Activated CD4-positive, alpha-beta T cell treated with anti-CD3 and anti-CD28 coated beads, Interleukin-2, amount 10 ng/mL, durations not matched to agents 7 days and 5 days (primary cell): ENCODE measurements at regions not wholly inside any gene's neighbourhood (a gene's known extent, or its start where the extent isn't known, plus 50 kb on each side); places are given as distances from the start of the nearest gene placed in this dataset.

ENCODE experiments used
- CTCF ChIA-PET: fragments of 350-600 bp; sonication (Branson Sonifier 250); formaldehyde crosslinking; loops from one replicate; lab custom pipeline; 2021; ENCODE audit warnings: antibody characterized with exemption; lab: Charles Lee
- POLR2A ChIA-PET: fragments of 350-600 bp; sonication (Branson Sonifier 250); formaldehyde crosslinking; loops from one replicate; lab custom pipeline; 2021; ENCODE audit warnings: antibody characterized with exemption; lab: Charles Lee
- DNase-seq: peaks from one replicate; pipeline ENCODE4 v3.0.0-alpha.2; 2020
- H3K27ac Mint-ChIP-seq: one replicate; pipeline ENCODE4 v1.8.0; 2021; ENCODE audit warnings: mild to moderate bottlenecking, moderate library complexity, mixed read lengths
- H3K27me3 Mint-ChIP-seq: one replicate; pipeline ENCODE4 v1.8.0; 2021; ENCODE audit warnings: mixed read lengths
- H3K36me3 Mint-ChIP-seq: one replicate; pipeline ENCODE4 v1.8.0; 2021; ENCODE audit warnings: low read depth, mixed read lengths
- H3K4me1 Mint-ChIP-seq: one replicate; pipeline ENCODE4 v1.8.0; 2021; ENCODE audit warnings: mixed read lengths
- H3K4me3 Mint-ChIP-seq: one replicate; pipeline ENCODE4 v1.8.0; 2021; ENCODE audit warnings: mild to moderate bottlenecking, moderate library complexity, mixed read lengths
- H3K9me3 Mint-ChIP-seq: one replicate; pipeline ENCODE4 v1.8.0; 2021; ENCODE audit warnings: mixed read lengths

DNA sequence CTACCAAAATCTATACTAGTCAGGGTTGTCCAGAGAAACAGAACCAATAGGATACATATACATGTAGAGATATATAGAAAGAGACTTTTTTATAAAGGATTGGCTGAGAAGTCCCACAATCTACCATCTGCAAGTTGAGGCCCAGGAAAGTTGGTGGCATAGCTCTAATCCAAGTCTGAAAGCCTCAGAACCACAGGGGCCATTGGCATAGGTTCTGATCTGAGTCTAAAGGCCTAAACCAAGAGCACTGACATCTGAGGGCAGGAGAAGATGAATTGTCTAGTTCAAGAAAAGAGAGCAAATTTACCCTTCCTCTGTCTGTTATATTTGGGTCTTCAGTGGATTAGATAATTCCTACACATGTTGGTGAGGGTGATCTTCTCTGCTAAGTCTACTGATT lies 433.1 kb downstream of the ADAMTS20 start:
- no peak overlapping the region for H3K4me3 Mint-ChIP-seq
- DNase-seq = no peak
- H3K4me1 Mint-ChIP-seq = no peaks in the 10 kb centered on the region
- no peaks in the 10 kb centered on the region for H3K36me3 Mint-ChIP-seq
- CTCF ChIA-PET = no interaction called here
- no peaks in the 10 kb centered on the region for H3K27me3 Mint-ChIP-seq
- H3K27ac Mint-ChIP-seq = no peak overlapping the region
- no peaks in the 10 kb centered on the region for H3K9me3 Mint-ChIP-seq
- POLR2A ChIA-PET = no interaction called here

DNA sequence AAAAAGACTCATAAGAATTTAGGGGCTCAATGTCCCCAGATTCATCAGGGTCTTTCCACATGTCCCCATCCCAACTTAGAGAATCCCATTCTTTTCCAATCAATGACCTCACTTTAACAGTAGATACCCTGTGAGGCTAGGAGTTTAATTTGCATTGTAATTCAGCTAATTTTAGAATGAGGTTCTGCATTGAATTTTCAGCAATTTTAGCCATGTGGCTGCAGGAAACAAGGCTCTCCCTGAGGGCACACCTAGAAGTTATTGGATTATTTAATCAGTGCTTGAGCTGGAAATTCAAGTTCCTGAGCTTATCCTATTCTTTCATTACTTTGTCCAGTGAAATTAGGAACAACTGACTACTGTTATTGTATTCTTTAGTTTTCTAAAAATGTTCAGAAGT lies 433.8 kb downstream of the ADAMTS20 start:
- Mint-ChIP-seq H3K9me3 (no peaks in the 10 kb centered on the region), H3K27me3 (no peaks in the 10 kb centered on the region), H3K4me3 (no peak overlapping the region), H3K36me3 (no peaks in the 10 kb centered on the region), H3K27ac (no peak overlapping the region), H3K4me1 (no peaks in the 10 kb centered on the region)
- DNase-seq = no peak
- ChIA-PET POLR2A (no interaction called here), CTCF (no interaction called here)

DNA sequence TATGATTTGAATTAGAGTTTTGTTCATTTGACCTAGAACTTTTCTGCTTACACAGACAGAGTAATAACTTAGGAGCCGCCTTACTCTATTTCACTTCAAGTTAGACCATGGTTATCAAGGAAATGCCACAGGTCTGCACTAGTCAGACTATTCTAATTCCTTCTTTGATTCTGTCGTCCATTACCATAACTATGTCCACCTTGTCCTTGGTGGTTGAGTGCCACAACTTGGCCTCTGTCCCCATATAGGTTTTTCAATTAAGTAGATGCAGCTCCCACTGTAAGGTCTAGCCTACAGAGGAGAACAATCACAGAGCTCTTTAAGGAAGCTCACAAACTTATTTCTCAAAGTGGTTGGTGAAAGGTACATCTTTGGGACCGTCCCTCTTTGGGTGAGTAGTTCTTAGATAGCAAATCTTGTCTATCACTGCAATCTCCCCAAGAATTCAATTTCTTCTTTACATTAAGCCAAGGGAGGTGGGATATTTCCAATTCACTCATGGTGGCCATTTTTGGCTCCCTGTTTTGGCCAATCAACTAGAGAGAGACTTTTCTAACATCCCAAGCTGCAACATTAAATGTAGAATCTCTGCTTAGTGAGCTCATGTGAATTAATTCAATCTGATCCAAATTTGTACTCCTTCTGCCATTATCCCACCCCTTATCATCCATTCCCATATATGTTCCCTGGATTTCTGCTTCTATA lies 434.6 kb downstream of the ADAMTS20 start:
- Mint-ChIP-seq H3K4me1 (no peaks in the 10 kb centered on the region), H3K36me3 (no peaks in the 10 kb centered on the region)
- CTCF ChIA-PET = no interaction called here

DNA sequence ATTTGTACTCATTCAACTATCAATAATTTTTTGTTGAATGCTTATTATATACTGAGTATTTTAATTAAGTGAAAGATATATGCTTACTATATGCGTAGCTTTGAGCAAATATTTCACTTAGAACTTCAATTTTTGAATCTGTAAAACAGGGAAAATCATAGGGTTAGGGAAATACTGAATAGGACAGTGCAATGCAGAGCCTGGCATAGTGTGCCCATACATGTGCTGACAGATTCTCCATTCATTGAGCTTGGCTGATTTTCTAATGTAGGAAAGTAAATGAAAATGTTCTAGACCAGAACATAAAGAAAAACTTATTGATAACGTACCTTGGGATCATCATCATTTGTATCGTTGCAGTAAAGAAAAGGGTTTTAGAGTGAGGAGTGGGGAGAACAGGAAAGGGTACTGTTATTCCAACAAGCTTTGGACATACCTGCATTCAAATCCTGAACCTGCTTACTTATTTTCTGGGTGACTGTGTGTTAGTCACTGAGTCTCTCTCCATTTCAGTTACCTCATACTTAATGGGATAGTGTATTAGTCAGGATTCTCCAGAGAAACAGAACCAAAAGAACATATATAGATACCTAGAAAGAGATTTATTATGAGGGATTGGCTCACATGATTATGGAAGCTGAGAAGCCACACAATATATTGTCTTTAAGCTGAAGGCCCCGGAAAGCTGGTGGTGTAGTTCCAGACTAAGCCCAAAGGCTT lies 436.4 kb downstream of the ADAMTS20 start:
- CTCF ChIA-PET = interaction anchor here (0.6 kb wide), 1 partner anchor 1956 kb away, joined by 4 read pairs; no protein-coding TSS in a partner anchor
- H3K36me3 Mint-ChIP-seq = no peaks in the 10 kb centered on the region
- H3K9me3 Mint-ChIP-seq = no peaks in the 10 kb centered on the region
- DNase-seq = no peak
- no peaks in the 10 kb centered on the region for H3K4me1 Mint-ChIP-seq
- POLR2A ChIA-PET = no interaction called here
- H3K4me3 Mint-ChIP-seq = no peak overlapping the region
- no peak overlapping the region for H3K27ac Mint-ChIP-seq
- H3K27me3 Mint-ChIP-seq = no peaks in the 10 kb centered on the region

More for the DNA sequence above, 434.6 kb downstream of the ADAMTS20 start:
- POLR2A ChIA-PET = no interaction called here
- Mint-ChIP-seq H3K27me3 (no peaks in the 10 kb centered on the region), H3K9me3 (no peaks in the 10 kb centered on the region), H3K27ac (no peak overlapping the region), H3K4me3 (no peak overlapping the region)
- DNase-seq = no peak

DNA sequence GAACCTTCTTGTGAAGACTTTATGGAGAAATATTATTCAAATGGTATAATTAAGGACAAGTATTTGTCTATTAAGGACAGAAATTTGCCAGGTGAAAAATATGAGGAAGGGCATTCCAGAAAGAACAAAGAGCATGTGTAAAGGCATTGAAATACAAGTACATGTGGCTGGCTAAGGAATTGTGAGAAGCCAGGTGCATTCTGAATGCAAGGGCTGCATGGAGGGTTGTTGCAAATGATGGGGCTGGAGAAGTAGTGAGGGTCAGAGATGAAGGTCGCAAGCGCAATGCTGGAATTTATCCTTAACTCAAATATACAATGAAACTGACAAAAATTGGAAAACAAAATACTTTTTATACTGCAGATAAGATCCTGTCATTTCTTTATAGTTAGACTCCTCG lies 437.7 kb downstream of the ADAMTS20 start:
- Mint-ChIP-seq H3K27ac (no peak overlapping the region), H3K27me3 (no peaks in the 10 kb centered on the region), H3K36me3 (no peaks in the 10 kb centered on the region), H3K4me3 (no peak overlapping the region), H3K9me3 (no peaks in the 10 kb centered on the region), H3K4me1 (no peaks in the 10 kb centered on the region)
- no peak for DNase-seq
- POLR2A ChIA-PET = no interaction called here
- CTCF ChIA-PET = no interaction called here

DNA sequence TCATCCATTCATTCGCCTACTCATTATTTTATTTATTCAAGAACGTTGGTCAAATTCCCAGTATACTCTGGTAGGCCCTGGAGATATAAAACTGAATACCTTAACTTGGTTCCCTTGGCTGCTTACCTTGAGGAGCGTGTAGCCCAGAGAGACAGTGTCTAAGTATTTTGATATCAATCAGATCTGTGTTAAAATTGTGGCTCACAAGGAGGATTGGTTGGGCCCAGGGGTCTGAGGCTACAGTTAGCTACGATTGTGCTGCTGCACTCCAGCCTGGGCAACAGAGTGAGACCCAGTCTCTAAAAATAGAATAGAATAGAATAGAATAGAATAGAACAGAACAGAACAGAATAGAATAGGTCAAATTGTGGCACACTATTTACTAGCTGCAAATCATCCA lies 438.4 kb downstream of the ADAMTS20 start:
- H3K4me1 Mint-ChIP-seq = no peaks in the 10 kb centered on the region
- POLR2A ChIA-PET = no interaction called here
- H3K4me3 Mint-ChIP-seq = no peak overlapping the region
- no peaks in the 10 kb centered on the region for H3K9me3 Mint-ChIP-seq
- no peaks in the 10 kb centered on the region for H3K27me3 Mint-ChIP-seq
- H3K36me3 Mint-ChIP-seq = no peaks in the 10 kb centered on the region
- no peak overlapping the region for H3K27ac Mint-ChIP-seq
- DNase-seq = no peak
- CTCF ChIA-PET = no interaction called here

DNA sequence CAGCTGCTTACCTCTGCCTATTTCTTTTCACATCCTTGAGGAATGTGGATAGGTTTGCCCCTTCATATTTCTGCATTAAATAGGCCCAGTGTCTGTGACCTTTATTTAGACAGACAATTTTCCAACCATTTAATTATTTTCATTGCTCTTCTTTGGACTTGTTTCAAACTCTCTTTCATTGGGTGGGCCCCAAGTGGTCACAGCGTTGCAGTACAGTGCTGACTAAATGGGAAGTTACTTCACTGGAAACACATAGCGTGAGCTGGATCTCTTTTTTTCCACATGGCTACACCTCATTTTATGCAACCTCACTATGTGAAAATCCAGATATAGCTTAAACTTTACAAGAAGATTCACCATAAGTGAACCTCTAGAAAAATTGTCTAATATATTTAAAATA lies 438.9 kb downstream of the ADAMTS20 start:
- H3K27me3 Mint-ChIP-seq = no peaks in the 10 kb centered on the region
- H3K4me1 Mint-ChIP-seq = no peaks in the 10 kb centered on the region

DNA sequence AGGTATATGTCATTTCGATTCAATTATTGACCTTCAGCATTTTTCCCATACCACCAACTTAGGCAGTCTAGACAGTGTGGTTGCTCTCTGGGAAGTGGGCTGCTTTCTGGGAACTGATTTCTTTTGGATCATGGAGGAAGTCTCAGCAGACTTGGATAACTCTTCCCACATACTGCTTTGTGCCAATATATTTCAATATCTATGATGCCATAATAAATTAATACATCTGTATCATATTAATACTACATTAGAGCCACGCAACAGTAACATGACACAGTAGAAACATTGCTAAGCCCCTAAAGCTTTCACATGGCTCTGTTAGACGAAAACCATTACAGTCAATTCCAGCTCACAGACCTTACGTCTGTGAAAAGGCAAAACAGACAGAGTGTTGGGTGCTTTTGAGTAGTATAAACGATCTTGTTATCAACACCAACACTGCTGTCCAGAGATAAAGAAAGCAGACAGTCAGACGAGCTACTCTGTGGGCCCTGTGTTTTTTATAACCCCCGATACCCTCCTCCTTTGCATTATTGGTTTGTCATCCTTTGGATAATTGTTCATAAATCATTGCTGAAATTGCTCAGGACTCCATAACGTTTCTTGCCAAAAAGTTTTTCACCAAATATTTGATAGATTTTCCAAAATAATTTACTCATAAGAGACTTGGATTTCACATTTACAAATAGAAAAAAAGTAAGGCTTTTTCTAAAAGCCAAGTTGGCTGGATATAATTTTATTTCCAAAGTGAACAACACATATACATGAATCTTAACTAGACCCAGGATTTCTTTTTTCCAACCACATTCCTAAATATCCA lies 439.7 kb downstream of the ADAMTS20 start:
- ChIA-PET POLR2A (no interaction called here), CTCF (no interaction called here)
- Mint-ChIP-seq H3K4me3 (no peak overlapping the region), H3K27me3 (no peaks in the 10 kb centered on the region), H3K4me1 (no peaks in the 10 kb centered on the region), H3K36me3 (no peaks in the 10 kb centered on the region), H3K27ac (no peak overlapping the region), H3K9me3 (no peaks in the 10 kb centered on the region)
- no peak for DNase-seq

More for the DNA sequence above, 438.9 kb downstream of the ADAMTS20 start:
- no peak overlapping the region for H3K4me3 Mint-ChIP-seq
- ChIA-PET POLR2A (no interaction called here), CTCF (no interaction called here)
- H3K27ac Mint-ChIP-seq = no peak overlapping the region
- no peaks in the 10 kb centered on the region for H3K36me3 Mint-ChIP-seq
- no peaks in the 10 kb centered on the region for H3K9me3 Mint-ChIP-seq
- no peak for DNase-seq

DNA sequence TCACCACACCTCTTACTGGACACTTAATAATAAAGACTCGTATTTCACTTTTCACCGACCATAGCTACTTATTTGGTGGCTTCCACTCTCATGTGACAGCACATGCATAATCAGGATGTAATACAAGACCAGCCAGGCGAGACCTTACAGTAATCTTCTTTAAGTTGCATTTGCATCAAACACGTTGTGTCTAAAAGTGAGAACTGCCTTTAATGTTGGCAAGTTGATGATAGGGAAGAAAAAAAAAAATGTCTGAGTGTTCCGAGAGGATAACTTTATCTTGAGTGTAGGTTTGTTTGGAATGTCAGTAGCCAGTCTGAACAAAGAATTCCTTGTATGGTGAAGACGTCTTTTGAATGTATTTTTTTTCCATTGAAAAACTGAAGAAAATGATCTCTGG lies 440.4 kb downstream of the ADAMTS20 start:
- DNase-seq = no peak
- Mint-ChIP-seq H3K4me3 (no peak overlapping the region), H3K36me3 (no peaks in the 10 kb centered on the region), H3K27me3 (no peaks in the 10 kb centered on the region), H3K4me1 (no peaks in the 10 kb centered on the region), H3K27ac (no peak overlapping the region), H3K9me3 (no peaks in the 10 kb centered on the region)
- POLR2A ChIA-PET = no interaction called here
- CTCF ChIA-PET = no interaction called here

DNA sequence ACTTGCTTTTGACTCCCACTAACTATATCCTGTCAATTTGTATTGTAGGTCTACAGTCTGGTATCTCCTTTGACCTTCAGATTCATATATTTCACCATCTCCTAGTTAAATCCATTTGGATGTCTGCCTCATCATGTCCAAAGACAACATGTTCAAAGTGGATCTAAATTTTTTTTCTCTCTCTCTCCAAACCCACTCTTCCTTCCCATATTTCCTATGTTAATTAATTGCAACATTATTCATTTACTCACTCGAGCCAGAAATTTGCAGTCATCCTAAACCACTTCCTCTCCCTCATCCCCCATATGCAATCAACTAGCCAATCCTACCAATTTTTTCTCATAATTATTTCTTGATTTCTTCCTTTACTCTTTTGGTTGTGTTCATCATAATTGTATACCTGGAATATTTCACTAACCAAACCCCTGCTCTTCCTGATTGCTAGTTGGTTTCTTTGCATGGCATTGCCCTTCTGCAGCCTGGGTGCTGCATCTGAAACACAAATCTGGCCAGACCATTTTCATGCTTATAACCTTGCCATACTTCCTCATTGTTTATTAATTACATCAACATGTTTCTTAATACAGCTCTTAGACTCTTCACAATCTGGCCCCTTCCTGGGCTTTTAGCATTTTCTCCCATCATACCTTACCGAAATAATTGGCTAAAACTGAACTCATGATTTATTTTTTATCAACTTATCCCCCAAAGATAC lies 442.2 kb downstream of the ADAMTS20 start:
- ChIA-PET POLR2A (no interaction called here), CTCF (no interaction called here)
- H3K36me3 Mint-ChIP-seq = no peaks in the 10 kb centered on the region
- DNase-seq = no peak
- no peaks in the 10 kb centered on the region for H3K27me3 Mint-ChIP-seq
- no peaks in the 10 kb centered on the region for H3K4me1 Mint-ChIP-seq
- H3K9me3 Mint-ChIP-seq = no peaks in the 10 kb centered on the region
- H3K27ac Mint-ChIP-seq = no peak overlapping the region
- H3K4me3 Mint-ChIP-seq = no peak overlapping the region

DNA sequence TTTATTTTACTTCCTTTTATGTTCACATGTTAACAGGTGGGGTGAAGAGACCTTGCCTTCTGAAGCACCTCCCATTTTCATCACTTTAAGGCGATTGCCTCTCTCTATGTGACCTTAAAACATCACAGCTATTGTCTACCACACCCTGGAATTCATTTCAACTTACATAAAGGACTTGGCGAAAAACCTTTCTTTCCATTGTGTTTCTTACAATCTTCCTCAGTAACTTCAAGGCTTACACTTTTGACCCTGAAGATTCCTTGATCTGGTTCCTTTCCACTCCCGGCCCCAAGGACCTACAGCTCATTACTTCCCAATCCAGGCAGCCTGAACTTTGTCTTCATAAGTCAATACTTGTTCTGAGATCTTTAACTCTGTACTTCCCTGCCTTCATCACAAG lies 443.3 kb downstream of the ADAMTS20 start:
- no peaks in the 10 kb centered on the region for H3K27me3 Mint-ChIP-seq
- H3K36me3 Mint-ChIP-seq = no peaks in the 10 kb centered on the region
- H3K4me1 Mint-ChIP-seq = no peaks in the 10 kb centered on the region
- POLR2A ChIA-PET = no interaction called here
- H3K9me3 Mint-ChIP-seq = no peaks in the 10 kb centered on the region
- CTCF ChIA-PET = interaction anchor here (0.6 kb wide), 1 partner anchor 40 kb away, joined by 4 read pairs; no protein-coding TSS in a partner anchor
- DNase-seq = no peak
- H3K4me3 Mint-ChIP-seq = no peak overlapping the region
- H3K27ac Mint-ChIP-seq = no peak overlapping the region

DNA sequence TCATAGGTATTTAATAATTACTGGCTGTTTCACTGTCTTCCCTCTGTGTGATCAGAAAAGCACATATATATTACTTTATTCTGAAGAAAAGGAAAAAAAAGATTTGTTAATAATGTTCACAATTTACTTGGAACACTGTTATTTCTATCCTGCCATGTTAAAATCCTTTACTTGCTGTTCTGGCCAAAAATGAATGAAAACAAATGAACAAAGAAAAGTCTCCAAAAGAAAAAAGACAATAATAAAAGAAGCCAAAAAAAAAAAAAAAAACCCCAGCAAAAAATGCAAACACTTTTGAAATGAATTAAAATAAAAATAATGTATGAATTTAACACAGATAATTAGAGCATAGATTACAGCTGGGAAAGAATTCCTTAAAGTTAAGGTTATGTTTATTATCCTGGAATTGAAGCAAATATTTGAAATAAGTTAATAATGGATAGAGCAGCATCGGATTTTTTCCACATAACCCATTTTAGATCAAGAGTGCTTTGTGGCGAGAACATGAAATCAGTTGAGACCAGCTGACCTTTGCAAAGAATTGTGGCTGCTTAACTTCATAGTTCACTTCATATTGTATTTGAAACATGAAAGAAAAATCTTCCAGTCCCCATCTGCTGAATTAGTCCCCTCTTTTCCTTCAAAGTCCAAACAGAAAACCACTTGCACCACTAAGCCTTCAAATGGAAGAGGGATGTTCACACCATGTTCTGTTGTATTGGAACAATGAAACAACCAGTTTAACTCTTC lies 444.8 kb downstream of the ADAMTS20 start:
- Mint-ChIP-seq H3K9me3 (no peaks in the 10 kb centered on the region), H3K4me3 (no peak overlapping the region), H3K4me1 (no peaks in the 10 kb centered on the region), H3K27ac (no peak overlapping the region), H3K27me3 (no peaks in the 10 kb centered on the region), H3K36me3 (no peaks in the 10 kb centered on the region)
- DNase-seq = no peak
- POLR2A ChIA-PET = no interaction called here
- CTCF ChIA-PET = no interaction called here
